ENCODE measurements at regions not wholly inside any gene's neighbourhood (a gene's known extent, or its start where the extent isn't known, plus 50 kb on each side); places are given as distances from the start of the nearest gene placed in this dataset.

DNA sequence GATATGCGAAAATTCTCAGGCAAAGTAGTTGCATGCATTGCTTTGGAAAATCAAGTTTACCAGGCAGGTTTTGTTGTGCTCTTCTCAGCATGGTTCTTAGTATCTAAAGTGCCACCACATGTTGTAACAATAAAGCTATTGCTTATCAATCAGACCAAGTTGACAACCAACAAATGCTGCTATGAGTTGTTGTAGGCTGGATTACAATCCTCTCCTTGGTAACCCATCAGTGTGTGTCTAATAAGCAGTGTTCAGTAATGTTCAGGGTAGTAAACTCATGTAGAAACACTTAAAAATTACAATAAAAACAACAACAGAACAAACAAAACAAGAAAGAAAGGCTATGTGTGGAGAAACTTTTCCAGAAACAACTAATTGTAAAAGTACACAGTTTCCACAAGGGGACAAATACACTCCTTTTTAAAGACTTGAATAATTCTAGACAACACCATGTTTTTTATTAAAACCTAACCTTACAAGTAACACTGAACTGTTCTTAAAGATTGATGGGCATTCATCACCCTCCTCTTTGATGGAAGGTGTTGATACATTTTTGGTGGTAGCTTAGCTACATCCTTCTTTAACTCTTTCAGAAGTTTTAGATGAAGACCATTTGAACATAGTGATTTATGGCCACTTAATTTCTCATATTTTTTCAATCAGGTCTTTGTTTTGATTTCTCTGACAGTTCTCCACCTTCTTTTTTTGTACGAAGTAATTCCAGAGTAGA lies 370.9 kb upstream of the SEMA3A start:
- TF ChIP-seq, protein P1, sequence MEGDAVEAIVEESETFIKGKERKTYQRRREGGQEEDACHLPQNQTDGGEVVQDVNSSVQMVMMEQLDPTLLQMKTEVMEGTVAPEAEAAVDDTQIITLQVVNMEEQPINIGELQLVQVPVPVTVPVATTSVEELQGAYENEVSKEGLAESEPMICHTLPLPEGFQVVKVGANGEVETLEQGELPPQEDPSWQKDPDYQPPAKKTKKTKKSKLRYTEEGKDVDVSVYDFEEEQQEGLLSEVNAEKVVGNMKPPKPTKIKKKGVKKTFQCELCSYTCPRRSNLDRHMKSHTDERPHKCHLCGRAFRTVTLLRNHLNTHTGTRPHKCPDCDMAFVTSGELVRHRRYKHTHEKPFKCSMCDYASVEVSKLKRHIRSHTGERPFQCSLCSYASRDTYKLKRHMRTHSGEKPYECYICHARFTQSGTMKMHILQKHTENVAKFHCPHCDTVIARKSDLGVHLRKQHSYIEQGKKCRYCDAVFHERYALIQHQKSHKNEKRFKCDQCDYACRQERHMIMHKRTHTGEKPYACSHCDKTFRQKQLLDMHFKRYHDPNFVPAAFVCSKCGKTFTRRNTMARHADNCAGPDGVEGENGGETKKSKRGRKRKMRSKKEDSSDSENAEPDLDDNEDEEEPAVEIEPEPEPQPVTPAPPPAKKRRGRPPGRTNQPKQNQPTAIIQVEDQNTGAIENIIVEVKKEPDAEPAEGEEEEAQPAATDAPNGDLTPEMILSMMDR (IDR thresholded peaks at IDR 0.05), result no peak
- TF ChIP-seq EZH2phosphoT487 (IDR thresholded peaks at IDR 0.05) (no peak), EZH2 (IDR thresholded peaks at IDR 0.05) (no peak)

All from neural progenitor cell (in vitro differentiated cells).